Fibroblast of villous mesenchyme (primary cell): ENCODE measurements at regions not wholly inside any gene's neighbourhood (a gene's known extent, or its start where the extent isn't known, plus 50 kb on each side); places are given as distances from the start of the nearest gene placed in this dataset.

Experiments
- DNase-seq: peaks from one replicate; pipeline ENCODE4 v3.0.0-alpha.2; 2010; ENCODE audit warnings: low read depth
- H3K4me3 ChIP-seq: 2 replicates; pipeline ENCODE4 v1.5.1; 2011; ENCODE audit warnings: low read depth, mild to moderate bottlenecking, low read length
- CTCF ChIP-seq: IDR thresholded peaks from 2 replicates; pipeline ENCODE4 v1.5.1; 2012; ENCODE audit warnings: low read depth, mild to moderate bottlenecking, low read length; ENCODE audit not compliant: insufficient read depth

GRCh38 chr4:13056630-13057189 is 427.4 kb downstream of the RAB28 start:
- no peak overlapping the region for H3K4me3 ChIP-seq
- TF ChIP-seq CTCF, result no peak
- no peak for DNase-seq

GRCh38 chr4:13054420-13054970 is 429.6 kb downstream of the RAB28 start:
- no peak for DNase-seq
- no peak overlapping the region for H3K4me3 ChIP-seq
- no peak for TF ChIP-seq CTCF

DNA sequence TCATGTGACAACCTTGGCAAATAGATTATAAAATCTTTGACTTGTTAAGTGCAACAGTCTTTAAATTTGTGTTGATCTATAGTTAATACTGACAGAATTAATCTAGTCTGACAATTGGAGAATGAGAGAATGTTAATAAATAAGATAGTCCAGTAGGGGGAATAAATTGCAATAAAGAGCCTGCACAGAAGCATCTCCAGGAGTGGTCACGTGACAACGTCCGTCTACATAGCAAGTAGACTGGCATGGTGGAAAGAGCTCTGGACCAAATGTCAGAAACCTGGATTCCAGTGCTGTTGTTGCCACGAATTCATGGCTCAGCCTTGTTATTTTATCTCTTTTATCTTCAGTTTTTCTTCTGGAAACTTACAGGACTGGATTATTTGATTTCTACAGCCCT is 436.5 kb downstream of the RAB28 start:
- no peak for DNase-seq
- no peak for TF ChIP-seq CTCF
- no peak overlapping the region for H3K4me3 ChIP-seq

GRCh38 chr4:13036841-13037240 is 447.3 kb downstream of the RAB28 start:
- DNase-seq, result no peak
- H3K4me3 ChIP-seq, result no peak overlapping the region
- no peak for TF ChIP-seq CTCF

DNA sequence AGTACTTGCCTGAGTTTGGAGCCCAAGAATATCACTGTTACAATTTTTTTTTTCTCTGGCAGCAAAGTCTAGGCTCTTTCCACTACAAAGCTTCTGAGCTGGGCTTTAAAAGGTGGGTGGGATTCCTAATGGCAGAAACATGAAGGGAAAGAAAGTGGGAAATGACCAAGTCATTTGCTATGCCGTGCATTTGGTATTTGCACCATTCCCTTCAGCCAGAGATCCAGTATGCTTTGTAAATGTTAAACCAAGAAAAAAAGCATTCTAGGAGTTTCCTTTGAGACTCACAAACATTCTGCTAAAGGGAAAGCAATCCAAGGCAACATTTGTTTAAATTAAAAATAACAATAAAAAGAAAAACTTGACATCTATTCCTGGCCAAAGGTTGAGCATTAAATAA is 451.2 kb downstream of the RAB28 start:
- H3K4me3 ChIP-seq, result no peak overlapping the region
- no peak for TF ChIP-seq CTCF
- no peak for DNase-seq

GRCh38 chr4:13024147-13025105 is 459.7 kb downstream of the RAB28 start:
- H3K4me3 ChIP-seq, result no peak overlapping the region
- TF ChIP-seq CTCF, result no peak
- DNase-seq, result no peak
